HG03196 (cell line): ENCODE measurements at regions not wholly inside any gene's neighbourhood (a gene's known extent, or its start where the extent isn't known, plus 50 kb on each side); places are given as distances from the start of the nearest gene placed in this dataset.

Experiments
- ATAC-seq: cut with Tn5 transposase; IDR thresholded peaks from one replicate; pipeline ENCODE4 v1.9.1; 2021; ENCODE audit not compliant: unreplicated experiment

- ATAC-seq, result no peak
Observed at GRCh38 chr15:39194106-39194830, 386.6 kb upstream of the THBS1 start.

- ATAC-seq, result no peak
Observed at GRCh38 chr15:39195961-39196486, 384.9 kb upstream of the THBS1 start.

GRCh38 chr15:39198044-39199000, 382.6 kb upstream of the THBS1 start:
- ATAC-seq, result no peak

GRCh38 chr15:39199076-39199475, 381.8 kb upstream of the THBS1 start:
- no peak for ATAC-seq

GRCh38 chr15:39200586-39200985, 380.3 kb upstream of the THBS1 start:
- no peak for ATAC-seq

- no peak for ATAC-seq
Observed at GRCh38 chr15:39202641-39203040, 378.2 kb upstream of the THBS1 start.

- ATAC-seq, result no peak
Observed at GRCh38 chr15:39204031-39204430, 376.8 kb upstream of the THBS1 start.

GRCh38 chr15:39205081-39205480, 375.8 kb upstream of the THBS1 start:
- ATAC-seq, result no peak

- no peak for ATAC-seq
Observed at GRCh38 chr15:39205506-39206371, 375.1 kb upstream of the THBS1 start.

- no peak for ATAC-seq
Observed at GRCh38 chr15:39207532-39208115, 373.3 kb upstream of the THBS1 start.

- ATAC-seq, result no peak
Observed at GRCh38 chr15:39208187-39208586, 372.7 kb upstream of the THBS1 start.

- ATAC-seq, result no peak
Observed at GRCh38 chr15:39209548-39210211, 371.2 kb upstream of the THBS1 start.

- no peak for ATAC-seq
Observed at GRCh38 chr15:39211108-39211979, 369.5 kb upstream of the THBS1 start.

GRCh38 chr15:39213385-39213840, 367.5 kb upstream of the THBS1 start:
- no peak for ATAC-seq

- ATAC-seq, result no peak
Observed at GRCh38 chr15:39215015-39215414, 365.9 kb upstream of the THBS1 start.

GRCh38 chr15:39216816-39217215, 364.1 kb upstream of the THBS1 start:
- no peak for ATAC-seq

GRCh38 chr15:39219608-39220007, 361.3 kb upstream of the THBS1 start:
- ATAC-seq, result no peak

- ATAC-seq, result no peak
Observed at GRCh38 chr15:39226169-39226937, 354.5 kb upstream of the THBS1 start.
